ENCODE measurements at regions not wholly inside any gene's neighbourhood (a gene's known extent, or its start where the extent isn't known, plus 50 kb on each side); places are given as distances from the start of the nearest gene placed in this dataset.

- DNase-seq (ENCODE audit: low spot score): no peak
Measured at GRCh38 chr6:56346958-56347357, 99.6 kb upstream of the COL21A1 start.

- DNase-seq (ENCODE audit: low spot score): peak; percentile 45
Measured at GRCh38 chr6:56345376-56345995, 98.1 kb upstream of the COL21A1 start.

- DNase-seq (ENCODE audit: low spot score): no peak
Measured at GRCh38 chr6:56343295-56343694, 95.9 kb upstream of the COL21A1 start.

- DNase-seq (ENCODE audit: low spot score): no peak
Measured at GRCh38 chr6:56339524-56339923, 92.1 kb upstream of the COL21A1 start.

- DNase-seq (ENCODE audit: low spot score): peak; percentile 75
Measured at GRCh38 chr6:56335726-56336125, 88.3 kb upstream of the COL21A1 start.

GRCh38 chr6:56334937-56335336 is 87.6 kb upstream of the COL21A1 start:
- DNase-seq (ENCODE audit: low spot score): peak; percentile 18

GRCh38 chr6:56329271-56330050 is 82.1 kb upstream of the COL21A1 start:
- DNase-seq (ENCODE audit: low spot score): no peak

- no peak for DNase-seq (ENCODE audit: low spot score)
Measured at GRCh38 chr6:56328728-56329090, 81.3 kb upstream of the COL21A1 start.

GRCh38 chr6:56327946-56328727 is 80.8 kb upstream of the COL21A1 start:
- no peak for DNase-seq (ENCODE audit: low spot score)

GRCh38 chr6:56324396-56324795 is 77.0 kb upstream of the COL21A1 start:
- DNase-seq (ENCODE audit: low spot score): no peak

GRCh38 chr6:56318851-56319250 is 71.5 kb upstream of the COL21A1 start:
- no peak for DNase-seq (ENCODE audit: low spot score)

- peak; percentile 60 for DNase-seq (ENCODE audit: low spot score)
Measured at GRCh38 chr6:56314683-56315523, 67.5 kb upstream of the COL21A1 start.

GRCh38 chr6:56311533-56312448 is 64.4 kb upstream of the COL21A1 start:
- no peak for DNase-seq (ENCODE audit: low spot score)

- peak; percentile 20 for DNase-seq (ENCODE audit: low spot score)
Measured at GRCh38 chr6:56311061-56311460, 63.7 kb upstream of the COL21A1 start.

GRCh38 chr6:56310241-56310640 is 62.9 kb upstream of the COL21A1 start:
- no peak for DNase-seq (ENCODE audit: low spot score)

GRCh38 chr6:56299916-56300315 is 52.5 kb upstream of the COL21A1 start:
- no peak for DNase-seq (ENCODE audit: low spot score)

- no peak for DNase-seq (ENCODE audit: low spot score)
Measured at GRCh38 chr6:56297022-56297989, 49.9 kb upstream of the COL21A1 start.
